Liver (tissue), 8 donors: ENCODE measurements at regions not wholly inside any gene's neighbourhood (a gene's known extent, or its start where the extent isn't known, plus 50 kb on each side); places are given as distances from the start of the nearest gene placed in this dataset.

Experiments used
- DNase-seq: peaks from one replicate; pipeline ENCODE4 v3.0.0-alpha.2; 2017; ENCODE audit warnings: low spot score
- H3K27ac ChIP-seq, 2 donors: one replicate each; pipeline ENCODE4 v1.7.0; 2013; ENCODE audit warnings: inconsistent platforms in 2 of 2, low read length in 2 of 2, control low read depth in 1 of 2, low read depth in 1 of 2, mild to moderate bottlenecking in 1 of 2
- H3K27me3 ChIP-seq, 4 donors: one replicate each; pipeline versions ENCODE4 v1.6.1 to v1.7.0; 2013; ENCODE audit warnings: low read length in 3 of 4, inconsistent platforms in 1 of 4, mild to moderate bottlenecking in 1 of 4, moderate library complexity in 1 of 4; ENCODE audit not compliant: control insufficient read depth in 4 of 4, insufficient read depth in 4 of 4
- H3K36me3 ChIP-seq, 4 donors: one replicate each; pipeline versions ENCODE4 v1.6.1 to v1.7.0; 2013; ENCODE audit warnings: low read length in 3 of 4, mild to moderate bottlenecking in 3 of 4, low read depth in 1 of 4, moderate library complexity in 1 of 4; ENCODE audit not compliant: control insufficient read depth in 4 of 4, insufficient read depth in 3 of 4
- H3K4me1 ChIP-seq, 4 donors: one replicate each; pipeline versions ENCODE4 v1.6.1 to v1.7.0; 2013; ENCODE audit warnings: low read length in 3 of 4, mild to moderate bottlenecking in 3 of 4, moderate library complexity in 1 of 4; ENCODE audit not compliant: control insufficient read depth in 4 of 4, insufficient read depth in 4 of 4
- H3K4me3 ChIP-seq, 3 donors: one replicate each; pipeline versions ENCODE4 v1.6.1 to v1.7.0; 2013; ENCODE audit warnings: low read length in 3 of 3, control low read depth in 1 of 3, low read depth in 1 of 3, mild to moderate bottlenecking in 1 of 3
- H3K9ac ChIP-seq, 2 donors: one replicate each; pipeline ENCODE4 v1.7.0; 2013; ENCODE audit warnings: low read length in 2 of 2, mild to moderate bottlenecking in 2 of 2, moderate library complexity in 2 of 2, control low read depth in 1 of 2, low read depth in 1 of 2
- H3K9me3 ChIP-seq, 4 donors: one replicate each; pipeline versions ENCODE4 v1.6.1 to v1.7.0; 2013; ENCODE audit warnings: low read length in 3 of 4; ENCODE audit not compliant: control insufficient read depth in 4 of 4
- ATF3 ChIP-seq: IDR thresholded peaks from 2 replicates; pipeline ENCODE4 v1.6.1; 2016; ENCODE audit warnings: antibody characterized with exemption
- CTCF ChIP-seq: fragments of 150-350 bp; IDR thresholded peaks from 2 replicates; pipeline ENCODE4 v1.5.1; 2017; ENCODE audit warnings: improper control_type of control experiment, low read depth, low read length; ENCODE audit not compliant: missing input control
- EGR1 ChIP-seq, 2 donors: IDR thresholded peaks; 2 replicates each; pipeline ENCODE4 v1.6.1; 2016 to 2018; ENCODE audit warnings: antibody characterized with exemption in 2 of 2, low read depth in 2 of 2
- FOXA1 ChIP-seq: IDR thresholded peaks from 2 replicates; pipeline ENCODE4 v1.6.1; 2016; ENCODE audit warnings: antibody characterized with exemption
- FOXA2 ChIP-seq: IDR thresholded peaks from 2 replicates; pipeline ENCODE4 v1.6.1; 2016; ENCODE audit warnings: antibody characterized with exemption
- GABPA ChIP-seq, 2 donors: IDR thresholded peaks in 1 of 2; conservative IDR thresholded peaks in 1 of 2; 2 replicates each; pipeline ENCODE4 v1.6.1; 2016; ENCODE audit warnings: antibody characterized with exemption in 2 of 2, mild to moderate bottlenecking in 1 of 2, moderate library complexity in 1 of 2
- HNF4A ChIP-seq, 2 donors: conservative IDR thresholded peaks; 2 replicates each; pipeline ENCODE4 v1.6.1; 2016; ENCODE audit warnings: antibody characterized with exemption in 2 of 2, mild to moderate bottlenecking in 2 of 2
- HNF4G ChIP-seq: IDR thresholded peaks from 2 replicates; pipeline ENCODE4 v1.6.1; 2016; ENCODE audit warnings: antibody characterized with exemption
- JUND ChIP-seq, 2 donors: IDR thresholded peaks; 2 replicates each; pipeline ENCODE4 v1.6.1; 2016; ENCODE audit warnings: antibody characterized with exemption in 2 of 2
- RAD21 ChIP-seq, 2 donors: IDR thresholded peaks; 2 replicates each; pipeline ENCODE4 v1.6.1; 2016; ENCODE audit warnings: antibody characterized with exemption in 2 of 2, mild to moderate bottlenecking in 2 of 2
- RXRA ChIP-seq, 2 donors: IDR thresholded peaks; 2 replicates each; pipeline ENCODE4 v1.6.1; 2017 to 2018; ENCODE audit warnings: antibody characterized with exemption in 2 of 2, mild to moderate bottlenecking in 1 of 2
- SP1 ChIP-seq: IDR thresholded peaks from 2 replicates; pipeline ENCODE4 v1.6.1; 2018; ENCODE audit warnings: antibody characterized with exemption, mild to moderate bottlenecking
- TAF1 ChIP-seq: conservative IDR thresholded peaks from 2 replicates; pipeline ENCODE4 v1.6.1; 2016; ENCODE audit warnings: antibody characterized with exemption, mild to moderate bottlenecking
- WGBS: extraction: QIAGEN DNeasy Blood & Tissue Kit; methylation state at CpG from one replicate; pipeline ENCODE4 v1.1.7; 2013; 5-methylcytosine and 5-hydroxymethylcytosine counted together
- donor health status: healthy.
- donor health status: healthy.
- donor health status: healthy.
- donor health status: healthy.
- donor health status: healthy.

GRCh38 chr6:87945966-87946365, 101.7 kb upstream of the SPACA1 start:
- 84% methylated on average over 5 of the region's 5 CpGs for WGBS
- Histone ChIP-seq H3K27ac (no peak overlapping the region), H3K4me3 (no peak overlapping the region), H3K9me3 (no peaks in the 10 kb centered on the region), H3K36me3 (no peaks in the 10 kb centered on the region), H3K4me1 (no peaks in the 10 kb centered on the region), H3K27me3 (no peaks in the 10 kb centered on the region), H3K9ac (no peak overlapping the region)
- TF ChIP-seq HNF4G, result no peak
- TF ChIP-seq TAF1, result no peak
- no peak for TF ChIP-seq CTCF
- no peak for TF ChIP-seq FOXA2
- no peak for TF ChIP-seq RXRA (IDR thresholded peaks at IDR 0.05)
- no peak for TF ChIP-seq JUND (IDR thresholded peaks at IDR 0.05)
- TF ChIP-seq GABPA (IDR thresholded peaks at IDR 0.05 in 1 of 2, conservative IDR thresholded peaks at IDR 0.05 in 1 of 2), result no peak
- no peak for TF ChIP-seq RAD21 (IDR thresholded peaks at IDR 0.05)
- TF ChIP-seq SP1, result no peak
- TF ChIP-seq HNF4A (conservative IDR thresholded peaks at IDR 0.05), result no peak
- TF ChIP-seq FOXA1, result no peak
- DNase-seq, result no peak

GRCh38 chr6:87945181-87945580, 102.5 kb upstream of the SPACA1 start:
- H3K9ac ChIP-seq, result no peak overlapping the region
- H3K9me3 ChIP-seq, result no peaks in the 10 kb centered on the region
- no peak overlapping the region for H3K4me3 ChIP-seq
- 86% methylated on average over 6 of the region's 6 CpGs for WGBS
- TF ChIP-seq TAF1, result no peak
- TF ChIP-seq FOXA1, result no peak
- TF ChIP-seq CTCF, result no peak
- TF ChIP-seq EGR1 (IDR thresholded peaks at IDR 0.05; ENCODE audit: low read depth in 2 of 2), result no peak
- no peak for TF ChIP-seq JUND (IDR thresholded peaks at IDR 0.05)
- no peak overlapping the region for H3K27ac ChIP-seq
- H3K4me1 ChIP-seq, result no peaks in the 10 kb centered on the region
- H3K27me3 ChIP-seq, result no peaks in the 10 kb centered on the region
- H3K36me3 ChIP-seq, result no peaks in the 10 kb centered on the region
- no peak for DNase-seq

GRCh38 chr6:87944541-87944954, 103.1 kb upstream of the SPACA1 start:
- 65% methylated on average over 5 of the region's 5 CpGs for WGBS
- Histone ChIP-seq H3K36me3 (no peaks in the 10 kb centered on the region), H3K9ac (no peak overlapping the region), H3K4me1 (no peaks in the 10 kb centered on the region), H3K27ac (no peak overlapping the region), H3K9me3 (no peaks in the 10 kb centered on the region), H3K27me3 (no peaks in the 10 kb centered on the region), H3K4me3 (no peak overlapping the region)
- DNase-seq, result no peak
- TF ChIP-seq FOXA1 (no peak), GABPA (IDR thresholded peaks at IDR 0.05 in 1 of 2, conservative IDR thresholded peaks at IDR 0.05 in 1 of 2) (no peak), HNF4A (conservative IDR thresholded peaks at IDR 0.05) (no peak), ATF3 (no peak)
